Sigmoid colon (tissue), 6 donors: ENCODE measurements at regions not wholly inside any gene's neighbourhood (a gene's known extent, or its start where the extent isn't known, plus 50 kb on each side); places are given as distances from the start of the nearest gene placed in this dataset.
"Not testable (repeated sequence)": the region's sequence is repeated elsewhere in the genome, so short reads cannot be mapped to it uniquely, and the experiment has no call there.

Experiments used
- DNase-seq: peaks from one replicate; pipeline ENCODE4 v3.0.0-alpha.2; 2019
- H3K27ac ChIP-seq, 4 donors: fragments of 200-600 bp; sonication (generic); one replicate each; pipeline ENCODE4 v1.5.1; 2016 to 2019; ENCODE audit warnings: mild to moderate bottlenecking in 1 of 4
- H3K27me3 ChIP-seq, 3 donors: fragments of 200-600 bp; sonication (generic); one replicate each; pipeline ENCODE4 v1.5.1; 2019; ENCODE audit warnings: mild to moderate bottlenecking in 1 of 3
- H3K36me3 ChIP-seq, 4 donors: fragments of 200-600 bp; sonication (generic); one replicate each; pipeline ENCODE4 v1.5.1; 2016 to 2019
- H3K4me1 ChIP-seq, 4 donors: fragments of 200-600 bp; sonication (generic); one replicate each; pipeline ENCODE4 v1.5.1; 2017 to 2019
- H3K4me3 ChIP-seq, 4 donors: fragments of 200-600 bp; sonication (generic); one replicate each; pipeline ENCODE4 v1.5.1; 2017 to 2019; ENCODE audit warnings: mild to moderate bottlenecking in 2 of 4, moderate library complexity in 1 of 4
- H3K9me3 ChIP-seq, 4 donors: fragments of 200-600 bp in 3 of 4; sonication (generic) in 3 of 4; one replicate each; pipeline versions ENCODE4 v1.5.1 to v1.6.1; 2013 to 2019
- EP300 ChIP-seq, 4 donors: sonication (generic); formaldehyde crosslinking; IDR thresholded peaks; one replicate each; pipeline ENCODE4 v1.6.1; 2017; ENCODE audit warnings: antibody characterized with exemption in 4 of 4
- POLR2A ChIP-seq, 2 donors: fragments of 450-650 bp; IDR thresholded peaks; one replicate each; pipeline ENCODE4 v1.6.1; 2016; ENCODE audit warnings: antibody characterized with exemption in 2 of 2, mild to moderate bottlenecking in 2 of 2, moderate library complexity in 2 of 2
- POLR2AphosphoS5 ChIP-seq, 4 donors: sonication (generic); formaldehyde crosslinking; IDR thresholded peaks; one replicate each; pipeline ENCODE4 v1.6.1; 2017; ENCODE audit warnings: antibody characterized with exemption in 4 of 4
- WGBS, 2 donors: extraction: QIAGEN DNeasy Blood & Tissue Kit; methylation state at CpG; one replicate each; pipeline ENCODE4 v1.1.7; 2013; 5-methylcytosine and 5-hydroxymethylcytosine counted together
- intact Hi-C: fragments of 100-400 bp; cut with DNase I; formaldehyde crosslinking; loops from one replicate; pipeline ENCODE4 v1.15.1; 2023
- TF ChIP-seq, protein P1 (sequence below), 4 experiments: fragments of 450-650 bp in 3 of 4; fragments of 200-600 bp in 1 of 4; IDR thresholded peaks; one replicate each; pipeline ENCODE4 v1.5.1; 2016 to 2019; ENCODE audit warnings: antibody characterized with exemption in 4 of 4, mild to moderate bottlenecking in 3 of 4, moderate library complexity in 2 of 4
- donor health status: healthy with polysubstance abuse.
- donor health status: healthy.

DNA sequence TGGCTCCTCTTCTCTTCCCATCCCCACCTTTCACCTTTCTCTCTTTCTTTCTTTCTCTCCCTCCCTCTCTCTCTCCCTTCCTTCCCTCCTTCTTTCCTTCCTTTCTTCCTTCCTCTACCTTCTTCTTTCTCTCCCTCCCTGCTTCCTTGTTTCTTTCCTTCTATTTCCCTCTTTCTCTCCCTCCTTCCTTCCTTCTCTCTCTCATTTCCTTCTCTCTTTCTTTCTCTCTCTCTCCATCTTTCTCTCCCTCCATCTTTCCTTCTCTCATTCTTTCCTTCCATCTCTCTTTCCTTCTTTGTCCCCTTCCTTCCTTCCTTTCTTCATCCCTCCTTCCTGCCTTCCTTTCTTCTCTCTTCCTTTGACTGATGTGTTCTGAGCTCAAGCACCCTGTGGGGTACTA is 1467.0 kb upstream of the DEFB115 start:
- no peak overlapping the region for H3K4me3 ChIP-seq
- no peak for DNase-seq
- no peaks in the 10 kb centered on the region for H3K4me1 ChIP-seq
- TF ChIP-seq, protein P1, sequence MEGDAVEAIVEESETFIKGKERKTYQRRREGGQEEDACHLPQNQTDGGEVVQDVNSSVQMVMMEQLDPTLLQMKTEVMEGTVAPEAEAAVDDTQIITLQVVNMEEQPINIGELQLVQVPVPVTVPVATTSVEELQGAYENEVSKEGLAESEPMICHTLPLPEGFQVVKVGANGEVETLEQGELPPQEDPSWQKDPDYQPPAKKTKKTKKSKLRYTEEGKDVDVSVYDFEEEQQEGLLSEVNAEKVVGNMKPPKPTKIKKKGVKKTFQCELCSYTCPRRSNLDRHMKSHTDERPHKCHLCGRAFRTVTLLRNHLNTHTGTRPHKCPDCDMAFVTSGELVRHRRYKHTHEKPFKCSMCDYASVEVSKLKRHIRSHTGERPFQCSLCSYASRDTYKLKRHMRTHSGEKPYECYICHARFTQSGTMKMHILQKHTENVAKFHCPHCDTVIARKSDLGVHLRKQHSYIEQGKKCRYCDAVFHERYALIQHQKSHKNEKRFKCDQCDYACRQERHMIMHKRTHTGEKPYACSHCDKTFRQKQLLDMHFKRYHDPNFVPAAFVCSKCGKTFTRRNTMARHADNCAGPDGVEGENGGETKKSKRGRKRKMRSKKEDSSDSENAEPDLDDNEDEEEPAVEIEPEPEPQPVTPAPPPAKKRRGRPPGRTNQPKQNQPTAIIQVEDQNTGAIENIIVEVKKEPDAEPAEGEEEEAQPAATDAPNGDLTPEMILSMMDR (IDR thresholded peaks at IDR 0.05): no peak
- no peak for TF ChIP-seq EP300 (IDR thresholded peaks at IDR 0.05)
- no peak for TF ChIP-seq POLR2AphosphoS5 (IDR thresholded peaks at IDR 0.05)
- no peak for TF ChIP-seq POLR2A (IDR thresholded peaks at IDR 0.05)
- no peak overlapping the region for H3K27ac ChIP-seq
- H3K27me3 ChIP-seq: no peaks in the 10 kb centered on the region
- peaks cover 0 to 5% (median 0%) of the 10 kb centered on the region in 4 donors for H3K9me3 ChIP-seq
- no peaks in the 10 kb centered on the region for H3K36me3 ChIP-seq
- intact Hi-C loops: no loop called here

DNA sequence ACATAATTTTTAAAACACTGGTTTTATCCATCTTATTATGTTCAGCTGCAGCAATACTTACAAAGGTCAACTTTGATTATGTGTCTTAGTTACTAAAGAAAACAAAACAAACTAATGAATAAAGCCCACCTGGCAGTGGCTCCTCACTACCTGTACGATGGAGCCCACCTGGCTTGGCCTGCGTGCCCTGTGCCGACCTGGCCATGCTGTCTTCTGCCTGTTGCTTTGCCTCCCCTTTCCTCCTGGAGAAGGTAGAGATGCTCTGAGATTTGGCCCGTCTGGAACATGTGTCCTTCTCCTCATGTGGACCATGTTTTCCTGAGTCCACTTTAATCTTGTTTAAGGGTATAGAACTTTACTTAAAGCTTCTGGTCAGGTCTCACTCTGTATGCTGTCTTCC is 1426.0 kb upstream of the DEFB115 start:
- H3K27me3 ChIP-seq, intact Hi-C loops, H3K4me3 ChIP-seq, H3K4me1 ChIP-seq, H3K36me3 ChIP-seq, H3K27ac ChIP-seq, DNase-seq, H3K9me3 ChIP-seq: not testable (repeated sequence)
- WGBS, 2 donors: 57 to 61% methylated on average over 4 of the region's 4 CpGs

DNA sequence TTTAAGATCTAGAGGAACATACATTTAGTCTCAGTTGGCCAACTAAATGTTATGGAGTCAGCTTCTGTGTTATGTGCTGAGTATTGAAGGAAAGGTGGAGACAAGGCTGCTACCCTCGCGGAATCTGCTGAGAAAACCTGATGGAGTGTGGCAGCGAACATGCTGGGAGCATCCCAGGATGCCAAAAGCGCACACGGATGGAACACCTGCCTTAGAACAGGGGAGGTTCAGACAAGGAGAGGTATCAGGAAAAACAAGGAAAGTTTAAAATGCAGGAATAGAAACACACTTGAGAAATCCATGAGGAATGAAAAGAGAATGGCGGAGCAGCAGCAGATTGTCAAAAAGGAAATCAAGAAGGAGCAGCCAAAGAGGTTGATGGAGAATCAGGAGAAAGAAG is 1389.5 kb upstream of the DEFB115 start:
- H3K4me3 ChIP-seq, H3K27me3 ChIP-seq, H3K4me1 ChIP-seq, H3K27ac ChIP-seq, H3K36me3 ChIP-seq, DNase-seq, H3K9me3 ChIP-seq: not testable (repeated sequence)
- intact Hi-C loops: loop anchor here (10.0 kb wide), 1 partner anchor 753 kb away; no protein-coding TSS in a partner anchor
- WGBS, 2 donors: 78 to 79% methylated on average over 6 of the region's 6 CpGs

DNA sequence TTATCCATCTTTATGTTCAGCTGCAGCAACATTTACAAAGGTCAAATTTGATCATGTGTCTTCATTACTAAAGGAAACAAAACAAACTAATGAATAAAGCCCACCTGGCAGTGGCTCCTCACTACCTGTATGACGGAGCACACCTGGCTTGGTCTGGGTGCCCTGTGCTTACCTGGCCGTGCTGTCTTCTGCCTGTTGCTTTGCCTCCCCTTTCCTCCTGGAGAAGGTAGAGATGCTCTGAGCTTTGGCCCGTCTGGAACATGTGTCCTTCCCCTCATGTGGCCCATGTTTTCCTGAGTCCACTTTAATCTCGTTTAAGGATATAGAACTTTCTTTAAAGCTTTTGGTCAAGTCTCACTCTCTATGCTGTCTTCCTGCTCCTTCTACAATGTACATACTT is 1388.8 kb upstream of the DEFB115 start:
- H3K27ac ChIP-seq, H3K4me1 ChIP-seq, H3K9me3 ChIP-seq, DNase-seq, H3K27me3 ChIP-seq, H3K36me3 ChIP-seq, H3K4me3 ChIP-seq: not testable (repeated sequence)
- intact Hi-C loops: loop anchor here (10.0 kb wide), 1 partner anchor 754 kb away; no protein-coding TSS in a partner anchor
- WGBS, 2 donors: 59 to 60% methylated on average over 4 of the region's 4 CpGs

DNA sequence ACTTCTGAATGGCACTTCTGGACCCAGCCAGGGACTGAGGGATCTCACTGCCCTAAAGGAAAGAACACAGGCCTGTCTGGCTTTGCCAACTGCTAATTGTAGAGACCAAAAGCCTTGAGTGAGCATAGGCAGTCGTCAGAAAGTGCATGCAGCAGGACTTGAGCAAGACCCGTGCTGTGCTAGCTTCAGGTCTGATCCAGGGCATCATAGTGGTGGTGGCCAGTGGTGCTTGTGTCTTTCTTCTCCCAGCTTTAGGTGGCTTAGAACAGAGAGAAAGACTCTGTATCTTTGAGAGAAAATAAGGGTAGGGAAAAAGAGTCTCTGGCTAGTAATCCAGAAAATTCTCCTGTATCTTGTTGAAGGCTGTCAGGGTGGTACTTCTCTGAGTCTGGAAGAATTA is 1385.6 kb upstream of the DEFB115 start:
- H3K4me1 ChIP-seq, H3K36me3 ChIP-seq, H3K9me3 ChIP-seq, intact Hi-C loops, H3K27ac ChIP-seq, H3K4me3 ChIP-seq, H3K27me3 ChIP-seq: not testable (repeated sequence)
- 64 to 65% methylated on average over 2 of the region's 2 CpGs for WGBS, 2 donors
- peak; percentile 62 for DNase-seq

DNA sequence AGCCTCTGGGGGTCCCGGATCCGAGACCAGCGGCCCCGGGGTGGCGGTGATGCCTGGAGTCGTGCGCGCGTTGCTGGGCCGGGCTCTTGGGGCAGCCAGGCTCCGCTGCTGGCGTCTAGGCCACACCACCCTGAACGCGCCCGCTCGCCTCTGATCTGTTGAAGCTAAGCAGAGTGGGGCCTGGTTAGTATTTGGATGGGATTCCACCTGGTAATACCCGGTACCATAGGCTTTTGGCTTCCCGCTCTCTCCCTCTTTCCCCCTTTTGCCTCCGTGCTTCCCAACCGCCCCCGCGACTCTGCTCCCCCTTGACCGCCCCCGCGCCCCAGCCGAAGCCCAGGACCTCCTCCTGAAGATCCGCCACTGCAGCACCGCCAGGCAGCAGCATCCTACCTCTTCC is 1383.5 kb upstream of the DEFB115 start:
- WGBS, 2 donors: 56 to 82% methylated on average over 28 of the region's 28 CpGs
- H3K4me1 ChIP-seq: no peaks in the 10 kb centered on the region
- DNase-seq: peak; percentile 81
- no peak overlapping the region for H3K4me3 ChIP-seq
- peaks cover 0 to 14% (median 0%) of the 10 kb centered on the region in 4 donors for H3K9me3 ChIP-seq
- H3K36me3 ChIP-seq: no peaks in the 10 kb centered on the region
- peaks cover 0 to 17% (median 0%) of the 10 kb centered on the region in 3 donors for H3K27me3 ChIP-seq
- intact Hi-C loops: no loop called here
- TF ChIP-seq EP300 (IDR thresholded peaks at IDR 0.05) (no peak), POLR2AphosphoS5 (IDR thresholded peaks at IDR 0.05) (no peak), POLR2A (IDR thresholded peaks at IDR 0.05) (no peak)
- TF ChIP-seq, protein P1 (IDR thresholded peaks at IDR 0.05): no peak
- no peak overlapping the region for H3K27ac ChIP-seq

DNA sequence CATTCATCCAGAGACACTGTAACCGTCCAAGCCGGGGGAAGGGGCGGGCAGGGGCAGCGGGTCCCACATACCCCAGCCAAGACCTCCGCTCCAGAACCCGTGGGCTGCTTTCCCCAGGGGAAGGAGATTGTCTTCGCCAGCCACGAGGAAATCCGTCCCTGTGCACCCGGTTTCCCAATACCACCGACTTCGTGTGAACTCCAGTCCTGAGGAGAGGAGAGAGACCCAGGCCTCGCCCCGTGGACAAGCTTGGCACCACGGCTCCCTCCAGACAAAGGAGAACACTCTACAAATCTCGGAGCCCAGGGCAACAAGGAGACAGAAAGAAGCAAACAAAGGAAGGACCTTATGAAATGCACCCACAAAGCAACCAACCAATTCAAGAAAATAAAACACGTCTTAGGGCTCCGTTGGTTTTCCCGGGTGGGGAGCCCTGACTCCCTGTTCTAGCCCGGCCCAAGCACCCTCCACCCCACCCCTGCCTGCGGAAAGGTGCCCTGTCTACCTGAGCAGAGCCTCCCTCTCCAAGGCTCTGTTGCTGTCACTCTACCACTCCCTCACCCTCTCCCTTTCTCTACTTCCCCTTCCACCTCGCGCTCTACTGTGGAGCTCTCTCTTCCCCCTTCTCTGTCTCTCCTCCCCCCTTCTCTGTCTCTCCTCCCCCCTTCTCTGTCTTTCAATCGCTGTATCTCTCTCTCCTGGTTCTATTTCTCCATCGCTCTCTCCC is 1382.8 kb upstream of the DEFB115 start:
- peak; percentile 63 for DNase-seq
- H3K4me1 ChIP-seq: no peaks in the 10 kb centered on the region
- H3K36me3 ChIP-seq: no peaks in the 10 kb centered on the region
- peaks cover 0 to 17% (median 0%) of the 10 kb centered on the region in 3 donors for H3K27me3 ChIP-seq
- peaks cover 0 to 19% (median 0%) of the 10 kb centered on the region in 4 donors for H3K9me3 ChIP-seq
- no peak overlapping the region for H3K4me3 ChIP-seq
- H3K27ac ChIP-seq: no peak overlapping the region
- TF ChIP-seq POLR2AphosphoS5 (IDR thresholded peaks at IDR 0.05) (no peak), POLR2A (IDR thresholded peaks at IDR 0.05) (no peak), EP300 (IDR thresholded peaks at IDR 0.05) (no peak)
- TF ChIP-seq, protein P1 (IDR thresholded peaks at IDR 0.05): no peak
- intact Hi-C loops: no loop called here
- 79 to 87% methylated on average over 25 of the region's 25 CpGs for WGBS, 2 donors

DNA sequence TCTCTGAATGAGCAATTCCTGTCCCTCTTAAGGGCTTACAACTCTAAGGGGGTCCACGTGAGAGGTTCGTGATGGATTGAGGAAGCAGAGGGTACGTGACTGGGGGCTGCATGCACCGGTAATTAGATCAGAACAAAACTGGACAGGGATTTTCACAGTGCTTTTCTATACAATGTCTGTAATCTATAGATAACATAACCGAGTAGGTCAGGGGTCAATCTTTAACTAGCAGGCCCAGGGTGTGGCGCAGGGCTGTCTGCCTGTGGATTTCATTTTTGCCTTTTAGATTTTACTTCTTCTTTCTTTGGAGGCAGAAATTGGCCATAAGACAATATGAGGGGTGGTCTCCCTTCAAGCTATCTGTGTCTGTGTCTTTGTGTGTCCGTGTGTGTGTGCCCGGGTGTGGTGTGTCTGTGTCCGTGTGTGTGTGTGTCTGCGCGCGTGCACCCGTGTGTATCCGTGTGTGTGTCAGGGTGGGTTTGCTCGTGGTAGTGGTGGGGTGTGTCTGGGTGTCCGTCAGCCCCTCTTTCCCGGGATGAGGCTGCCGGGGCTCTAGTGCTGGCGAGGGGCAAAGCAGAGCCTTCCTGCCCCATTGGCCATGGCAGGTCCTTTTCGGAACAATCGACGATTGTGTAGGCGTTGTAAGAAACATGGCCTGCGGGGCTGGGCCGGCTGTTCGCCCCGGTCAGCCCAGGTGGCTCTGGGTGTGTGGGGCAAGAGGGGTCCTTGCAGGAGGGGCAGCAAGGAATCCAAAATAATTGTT is 1382.0 kb upstream of the DEFB115 start:
- Histone ChIP-seq H3K27me3 (peaks cover 0 to 17% (median 0%) of the 10 kb centered on the region in 3 donors), H3K9me3 (peaks cover 0 to 21% (median 0%) of the 10 kb centered on the region in 4 donors)
- H3K36me3 ChIP-seq, intact Hi-C loops, H3K27ac ChIP-seq, H3K4me3 ChIP-seq, H3K4me1 ChIP-seq: not testable (repeated sequence)
- peak; percentile 62 for DNase-seq
- 82 to 84% methylated on average over 27 of the region's 27 CpGs for WGBS, 2 donors
